Tongue (tissue), 1 donor: ENCODE measurements at regions not wholly inside any gene's neighbourhood (a gene's known extent, or its start where the extent isn't known, plus 50 kb on each side); places are given as distances from the start of the nearest gene placed in this dataset.
"Not testable (repeated sequence)": the region's sequence is repeated elsewhere in the genome, so short reads cannot be mapped to it uniquely, and the experiment has no call there.

Source experiments
- DNase-seq: peaks from one replicate; pipeline ENCODE4 v3.0.0-alpha.2; 2015

GRCh38 chr9:26789959-26790358 lies 102.6 kb downstream of the CAAP1 start:
- DNase-seq, result peak; percentile 13

GRCh38 chr9:26786564-26786963 lies 106.0 kb downstream of the CAAP1 start:
- DNase-seq, result peak; percentile 17

- no peak for DNase-seq
Measured at GRCh38 chr9:26782899-26783298, 109.7 kb downstream of the CAAP1 start.

- peak; percentile 32 for DNase-seq
Measured at GRCh38 chr9:26781906-26782305, 110.7 kb downstream of the CAAP1 start.

- DNase-seq, result not testable (repeated sequence)
Measured at GRCh38 chr9:26780307-26780706, 112.3 kb downstream of the CAAP1 start.

- DNase-seq, result no peak
Measured at GRCh38 chr9:26779062-26779461, 113.5 kb downstream of the CAAP1 start.

- DNase-seq, result no peak
Measured at GRCh38 chr9:26775391-26775790, 117.2 kb downstream of the CAAP1 start.

- no peak for DNase-seq
Measured at GRCh38 chr9:26773056-26773455, 119.5 kb downstream of the CAAP1 start.

GRCh38 chr9:26770821-26771220 lies 121.8 kb downstream of the CAAP1 start:
- no peak for DNase-seq

GRCh38 chr9:26768145-26768544 lies 124.5 kb downstream of the CAAP1 start:
- no peak for DNase-seq

- DNase-seq, result no peak
Measured at GRCh38 chr9:26760675-26761074, 131.9 kb downstream of the CAAP1 start.

- no peak for DNase-seq
Measured at GRCh38 chr9:26758655-26759054, 133.9 kb downstream of the CAAP1 start.

GRCh38 chr9:26756881-26757280 lies 135.7 kb downstream of the CAAP1 start:
- no peak for DNase-seq

GRCh38 chr9:26755476-26755875 lies 137.1 kb downstream of the CAAP1 start:
- no peak for DNase-seq

GRCh38 chr9:26754509-26755164 lies 138.0 kb downstream of the CAAP1 start:
- DNase-seq, result no peak

GRCh38 chr9:26753971-26754370 lies 138.6 kb downstream of the CAAP1 start:
- no peak for DNase-seq

GRCh38 chr9:26750162-26750561 lies 142.4 kb downstream of the CAAP1 start:
- no peak for DNase-seq

GRCh38 chr9:26748449-26749058 lies 144.0 kb downstream of the CAAP1 start:
- DNase-seq, result no peak

- no peak for DNase-seq
Measured at GRCh38 chr9:26747611-26748010, 145.0 kb downstream of the CAAP1 start.

- no peak for DNase-seq
Measured at GRCh38 chr9:26746357-26747072, 146.1 kb downstream of the CAAP1 start.

GRCh38 chr9:26745111-26745510 lies 147.5 kb downstream of the CAAP1 start:
- no peak for DNase-seq

GRCh38 chr9:26744191-26744965 lies 148.2 kb downstream of the CAAP1 start:
- DNase-seq, result peak; percentile 45
